ENCODE measurements at regions not wholly inside any gene's neighbourhood (a gene's known extent, or its start where the extent isn't known, plus 50 kb on each side); places are given as distances from the start of the nearest gene placed in this dataset.
A peak's percentile ranks its signal among the peaks of the same experiment; 100 is the strongest.

GRCh38 chr6:29999416-29999815 is 57.1 kb downstream of the HLA-A start:
- no peak overlapping the region for H3K4me3 ChIP-seq (ENCODE audit: insufficient read depth, low read depth, low read length)
- DNase-seq = no peak

GRCh38 chr6:30000156-30000791 is 57.9 kb downstream of the HLA-A start:
- no peaks in the 10 kb centered on the region for H3K36me3 ChIP-seq (replicated peaks; ENCODE audit: control insufficient read depth, insufficient read depth, low read length)
- peaks cover 9% of the 10 kb centered on the region for H3K27me3 ChIP-seq (ENCODE audit: control insufficient read depth, insufficient read depth, low read length)
- DNase-seq = no peak
- H3K4me3 ChIP-seq (ENCODE audit: insufficient read depth, low read depth, low read length) = no peak overlapping the region

More at GRCh38 chr6:29999416-29999815, 57.1 kb downstream of the HLA-A start:
- Histone ChIP-seq H3K27me3 (ENCODE audit: control insufficient read depth, insufficient read depth, low read length) (peaks cover 3% of the 10 kb centered on the region), H3K36me3 (replicated peaks; ENCODE audit: control insufficient read depth, insufficient read depth, low read length) (no peaks in the 10 kb centered on the region)

GRCh38 chr6:30002871-30003270 is 58.2 kb upstream of the POLR1H start:
- peaks cover 35% of the 10 kb centered on the region for H3K27me3 ChIP-seq (ENCODE audit: control insufficient read depth, insufficient read depth, low read length)
- no peak for DNase-seq

GRCh38 chr6:30005482-30005881 is 55.6 kb upstream of the POLR1H start:
- H3K36me3 ChIP-seq (replicated peaks; ENCODE audit: control insufficient read depth, insufficient read depth, low read length) = no peaks in the 10 kb centered on the region
- no peak for DNase-seq
- peaks cover 49% of the 10 kb centered on the region for H3K27me3 ChIP-seq (ENCODE audit: control insufficient read depth, insufficient read depth, low read length)
- no peak overlapping the region for H3K4me3 ChIP-seq (ENCODE audit: insufficient read depth, low read depth, low read length)

More at GRCh38 chr6:30002871-30003270, 58.2 kb upstream of the POLR1H start:
- Histone ChIP-seq H3K4me3 (ENCODE audit: insufficient read depth, low read depth, low read length) (no peak overlapping the region), H3K36me3 (replicated peaks; ENCODE audit: control insufficient read depth, insufficient read depth, low read length) (no peaks in the 10 kb centered on the region)

GRCh38 chr6:30006170-30007131 is 54.6 kb upstream of the POLR1H start:
- Histone ChIP-seq H3K27me3 (ENCODE audit: control insufficient read depth, insufficient read depth, low read length) (peaks cover 49% of the 10 kb centered on the region), H3K4me3 (ENCODE audit: insufficient read depth, low read depth, low read length) (peak overlapping the region; percentile 45), H3K36me3 (replicated peaks; ENCODE audit: control insufficient read depth, insufficient read depth, low read length) (no peaks in the 10 kb centered on the region)
- peak; percentile 60 for DNase-seq

- Histone ChIP-seq H3K27me3 (ENCODE audit: control insufficient read depth, insufficient read depth, low read length) (peaks cover 49% of the 10 kb centered on the region), H3K4me3 (ENCODE audit: insufficient read depth, low read depth, low read length) (peak overlapping the region; percentile 45), H3K36me3 (replicated peaks; ENCODE audit: control insufficient read depth, insufficient read depth, low read length) (no peaks in the 10 kb centered on the region)
- peak; percentile 89 for DNase-seq
Observed at GRCh38 chr6:30007132-30007764, 53.8 kb upstream of the POLR1H start.

GRCh38 chr6:30009113-30009512 is 52.0 kb upstream of the POLR1H start:
- Histone ChIP-seq H3K4me3 (ENCODE audit: insufficient read depth, low read depth, low read length) (no peak overlapping the region), H3K27me3 (ENCODE audit: control insufficient read depth, insufficient read depth, low read length) (peaks cover 48% of the 10 kb centered on the region), H3K36me3 (replicated peaks; ENCODE audit: control insufficient read depth, insufficient read depth, low read length) (no peaks in the 10 kb centered on the region)
- no peak for DNase-seq

Measured in H7 (cell line).